B cell (primary cell): ENCODE measurements at regions not wholly inside any gene's neighbourhood (a gene's known extent, or its start where the extent isn't known, plus 50 kb on each side); places are given as distances from the start of the nearest gene placed in this dataset.
"Not testable (repeated sequence)": the region's sequence is repeated elsewhere in the genome, so short reads cannot be mapped to it uniquely, and the experiment has no call there.

Experiments
- CTCF ChIP-seq: fragments of 200-600 bp; IDR thresholded peaks from one replicate; pipeline ENCODE4 v1.8.0; 2022; ENCODE audit warnings: antibody characterized with exemption, mild to moderate bottlenecking
- EZH2 ChIP-seq: IDR thresholded peaks from 2 replicates; pipeline ENCODE4 v1.6.1; 2012; ENCODE audit warnings: borderline replicate concordance, low read depth, mild to moderate bottlenecking, moderate library complexity, low read length; ENCODE audit not compliant: insufficient read depth, poor library complexity, severe bottlenecking

GRCh38 chr5:20940786-20941185 lies 952.8 kb upstream of the CDH18 start:
- not testable (repeated sequence) for TF ChIP-seq CTCF, EZH2
